Stimulated activated CD8-positive, alpha-beta memory T cell treated with anti-CD3 and anti-CD28 coated beads, Interleukin-12 subunit alpha, Interleukin-12 subunit beta, amount 100 ng/mL, for 24 hours (primary cell): ENCODE measurements at regions not wholly inside any gene's neighbourhood (a gene's known extent, or its start where the extent isn't known, plus 50 kb on each side); places are given as distances from the start of the nearest gene placed in this dataset.

ENCODE experiments used
- DNase-seq: peaks from one replicate; pipeline ENCODE4 v3.0.0-alpha.2; 2020; ENCODE audit errors: extremely low read depth

DNA sequence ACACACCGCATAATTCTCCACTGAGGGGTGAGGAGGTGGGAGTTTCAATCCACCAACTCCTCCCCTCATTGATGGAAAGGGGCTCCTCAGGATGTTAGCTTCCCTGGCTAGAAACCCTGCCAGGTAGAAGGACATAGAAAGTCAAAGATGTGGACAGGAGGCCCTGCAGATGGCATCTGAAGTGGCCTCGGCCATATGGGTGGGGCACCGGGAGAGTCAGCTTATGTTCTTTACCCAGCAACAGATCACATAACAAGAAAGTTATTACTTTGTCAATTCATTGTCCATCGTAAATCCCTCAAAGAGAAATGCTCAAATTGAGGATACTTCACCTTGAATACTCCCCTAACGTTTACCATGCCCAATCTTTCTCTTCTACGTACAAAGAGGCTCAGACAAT lies 97.3 kb upstream of the ARHGEF3 start:
- no peak for DNase-seq

DNA sequence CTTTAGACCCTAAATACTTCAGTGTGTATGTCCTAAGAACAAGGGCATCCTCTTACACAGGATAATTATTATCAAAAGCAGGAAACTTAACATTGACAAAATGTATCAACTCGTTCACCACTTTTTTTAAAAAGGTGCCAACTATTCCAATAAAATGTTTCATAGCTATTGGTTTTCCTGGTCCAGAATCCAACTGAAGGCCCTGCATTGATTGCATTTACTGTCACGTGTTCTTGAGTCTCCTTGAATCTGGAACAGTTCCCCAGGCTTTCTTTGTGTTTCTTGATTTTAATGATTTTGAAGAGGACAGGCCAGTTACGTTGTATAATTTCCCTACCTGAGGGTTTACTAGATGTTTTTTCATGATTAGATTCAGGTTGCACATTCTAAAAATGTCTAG lies 94.6 kb upstream of the ARHGEF3 start:
- no peak for DNase-seq

DNA sequence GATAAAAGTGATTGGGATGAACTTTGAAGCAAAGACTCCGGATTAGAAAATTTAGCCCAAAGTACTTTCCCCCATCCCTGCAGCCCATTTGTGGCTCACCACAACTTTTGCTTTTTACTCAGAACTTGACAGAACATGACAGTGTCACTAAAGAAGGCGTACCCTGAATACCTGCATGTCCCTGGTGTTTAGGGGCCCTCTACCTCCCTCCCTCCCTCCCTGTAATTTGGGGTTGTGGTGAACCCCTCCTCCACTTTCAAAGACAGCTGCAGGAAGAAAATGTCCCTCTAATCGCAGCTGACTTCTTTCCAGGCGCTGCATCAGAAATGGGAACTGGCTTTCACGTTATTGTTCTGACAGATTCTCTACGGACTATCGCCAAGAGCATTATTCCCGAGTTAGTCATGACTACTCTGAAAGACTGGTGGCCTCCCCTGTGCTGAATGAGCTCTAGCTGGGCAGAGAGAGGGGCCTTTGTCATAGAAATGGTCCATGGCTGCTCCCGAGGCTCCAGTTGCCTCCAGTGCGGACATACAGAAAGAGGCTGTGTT lies 93.2 kb upstream of the ARHGEF3 start:
- no peak for DNase-seq

DNA sequence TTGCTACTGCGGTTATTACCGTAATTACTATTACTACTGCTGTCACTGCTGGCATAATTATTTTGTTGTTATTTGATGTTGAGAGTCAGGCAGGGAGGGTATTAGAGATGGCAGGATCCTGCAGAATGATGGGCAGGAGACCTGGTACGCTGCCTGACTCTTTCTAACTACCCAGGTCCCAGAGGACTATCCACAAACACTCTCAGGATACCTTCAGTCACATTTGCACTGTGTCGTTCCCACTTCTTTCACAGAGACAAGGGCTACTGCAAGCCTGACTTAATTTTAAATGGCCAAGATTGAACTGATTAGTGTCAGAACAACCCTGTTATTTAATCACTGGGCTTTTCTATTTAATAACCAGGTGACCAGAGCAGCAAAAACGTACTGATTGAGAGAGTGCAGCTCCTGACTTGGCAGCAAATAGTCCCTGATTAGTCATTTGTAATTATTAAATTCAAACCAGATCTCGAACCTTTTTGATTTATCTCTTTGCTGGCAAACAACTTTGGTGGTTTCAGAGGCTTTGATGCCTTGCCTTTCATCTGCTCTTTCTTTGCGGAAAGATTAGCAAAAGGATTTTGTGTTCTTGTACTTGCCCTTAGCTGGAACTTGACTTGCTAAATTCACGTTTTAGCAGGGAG lies 88.8 kb upstream of the ARHGEF3 start:
- no peak for DNase-seq

DNA sequence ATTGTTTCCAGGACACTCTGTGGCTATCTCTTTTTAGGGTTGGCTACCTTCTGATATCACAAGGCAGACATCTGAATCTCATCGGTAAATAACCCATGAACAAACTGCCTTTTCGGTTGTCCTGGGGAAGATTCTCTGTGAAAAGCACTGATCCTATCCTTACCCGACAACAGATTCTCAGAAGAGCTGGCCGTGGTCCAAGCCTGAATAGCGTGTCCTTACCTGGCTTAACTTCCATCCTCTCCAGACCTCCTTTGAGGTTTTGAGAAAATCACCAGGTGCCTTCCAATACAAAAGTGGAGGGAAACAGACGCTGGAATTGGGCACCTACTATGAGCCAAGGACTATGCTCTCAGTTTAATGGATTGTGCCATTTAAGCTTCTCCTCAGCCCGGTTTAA lies 87.4 kb upstream of the ARHGEF3 start:
- no peak for DNase-seq

DNA sequence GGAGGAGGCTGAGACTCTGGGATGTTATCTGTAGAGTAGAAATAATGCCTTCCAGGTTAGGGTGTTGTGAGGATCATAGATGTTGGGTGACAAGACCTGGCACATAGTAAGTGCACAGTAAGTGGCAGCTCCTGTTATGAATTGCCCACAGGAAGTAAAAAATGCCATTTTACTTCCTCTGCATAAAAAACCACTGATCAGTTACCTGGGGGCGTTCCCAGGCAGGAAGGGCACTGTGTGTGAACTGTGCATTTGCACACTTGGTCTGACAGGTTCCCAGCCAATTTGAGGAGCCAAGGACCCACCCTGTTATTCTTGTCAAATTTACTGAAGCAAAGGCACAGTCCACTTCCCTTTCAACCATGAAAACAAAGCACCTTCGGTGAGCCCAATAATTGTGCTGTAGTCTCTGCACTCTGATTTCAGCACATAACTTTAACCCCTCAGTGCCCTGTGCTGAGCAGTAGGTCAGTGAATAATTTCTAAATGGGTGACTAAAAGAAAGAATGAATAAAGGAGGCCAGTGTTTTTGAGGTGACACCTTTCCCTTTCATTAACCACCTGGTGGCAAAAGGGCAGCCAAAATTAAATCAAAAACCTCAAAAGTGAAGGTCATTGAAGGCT lies 85.8 kb upstream of the ARHGEF3 start:
- no peak for DNase-seq

DNA sequence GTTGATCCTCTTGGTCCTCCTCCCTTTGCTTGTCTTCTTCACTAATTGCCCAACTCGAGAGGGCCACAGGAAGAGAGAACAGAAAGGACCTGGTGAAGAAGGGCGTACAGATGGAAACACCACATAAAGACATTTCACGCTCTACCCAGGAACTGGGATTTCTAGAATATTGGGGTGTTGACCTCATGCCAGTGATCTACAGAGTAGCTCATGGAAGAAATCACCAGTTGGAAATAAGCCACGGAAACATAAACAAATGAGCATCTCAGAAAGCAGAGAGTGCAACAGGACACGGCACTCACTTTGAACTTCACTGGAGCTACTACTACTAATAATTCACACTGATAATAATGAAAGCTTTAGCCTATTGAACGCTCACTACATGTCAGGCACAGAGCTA lies 84.6 kb upstream of the ARHGEF3 start:
- DNase-seq = no peak

DNA sequence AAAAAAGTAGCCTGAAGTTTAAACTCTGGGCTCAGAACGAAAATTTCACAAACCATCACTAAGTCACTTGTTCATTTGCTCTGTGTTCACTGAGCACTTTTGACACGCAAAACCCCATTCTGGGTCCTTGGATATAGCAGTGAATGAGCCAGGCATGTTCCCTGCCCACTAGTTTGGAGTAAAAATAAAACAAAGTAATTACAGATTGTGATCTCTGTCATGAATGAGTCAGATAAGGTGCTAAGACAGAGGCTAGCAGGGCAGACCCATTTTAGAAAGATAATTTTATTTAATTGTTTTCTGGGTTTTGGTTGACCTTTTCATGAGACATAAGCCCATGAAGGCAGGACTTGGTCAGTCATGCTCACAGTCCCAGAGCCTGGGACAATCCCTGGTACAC lies 84.1 kb upstream of the ARHGEF3 start:
- no peak for DNase-seq

DNA sequence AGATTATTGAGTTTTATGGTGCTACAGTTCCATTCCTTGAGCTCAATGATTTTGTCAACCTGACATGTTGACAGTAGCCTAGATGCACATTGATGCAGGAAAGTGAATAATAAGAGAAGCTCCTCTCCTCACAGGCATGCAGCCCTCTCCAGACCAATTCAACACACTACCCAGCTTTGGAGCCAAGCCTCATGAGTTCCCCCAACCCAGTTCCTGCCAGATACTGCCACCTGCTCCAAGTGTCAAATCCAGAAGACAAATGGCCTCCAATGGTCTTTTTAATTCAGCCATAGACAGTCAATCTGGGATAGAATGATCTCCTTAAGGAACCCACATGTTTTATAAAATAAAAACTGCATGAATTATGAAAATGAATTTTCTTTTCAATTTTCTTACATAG lies 83.7 kb upstream of the ARHGEF3 start:
- DNase-seq = no peak

DNA sequence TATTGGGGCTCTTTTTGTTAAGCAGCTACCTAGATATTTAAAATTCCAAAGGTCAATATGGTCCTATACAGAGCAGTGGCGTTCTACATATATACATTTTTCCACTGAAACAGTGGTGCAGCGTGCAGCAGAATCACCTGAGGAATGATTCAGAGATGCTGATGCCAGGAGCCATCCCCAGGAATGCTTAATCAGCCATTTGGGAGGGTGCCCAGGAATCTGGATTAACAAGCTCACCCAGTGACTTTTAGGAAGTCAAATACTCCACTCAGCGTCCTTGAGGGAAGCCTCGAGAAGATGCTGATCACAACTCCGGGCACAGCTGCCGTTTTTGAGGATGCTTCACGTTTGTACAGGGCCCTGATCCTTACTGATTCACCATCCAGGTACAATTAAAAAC lies 82.6 kb upstream of the ARHGEF3 start:
- no peak for DNase-seq

DNA sequence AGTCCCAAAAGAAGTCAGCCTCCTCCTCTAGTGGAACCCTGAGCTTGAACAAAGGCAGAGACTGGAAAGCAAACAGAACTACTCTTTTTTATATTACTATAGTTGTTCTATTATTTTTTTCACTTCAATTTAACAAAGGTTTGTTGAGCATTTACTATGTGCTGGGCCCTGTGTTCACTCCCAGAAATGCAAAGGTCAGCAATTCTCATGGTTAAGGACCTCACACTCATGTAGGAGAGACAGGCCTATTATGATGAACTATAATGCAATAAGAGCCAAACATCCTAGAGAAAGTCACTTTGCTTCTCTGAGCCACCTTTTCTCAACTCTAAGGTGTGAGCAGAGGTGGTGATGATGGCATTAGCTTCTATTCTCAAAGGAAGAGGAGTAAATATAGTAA lies 82.1 kb upstream of the ARHGEF3 start:
- no peak for DNase-seq

DNA sequence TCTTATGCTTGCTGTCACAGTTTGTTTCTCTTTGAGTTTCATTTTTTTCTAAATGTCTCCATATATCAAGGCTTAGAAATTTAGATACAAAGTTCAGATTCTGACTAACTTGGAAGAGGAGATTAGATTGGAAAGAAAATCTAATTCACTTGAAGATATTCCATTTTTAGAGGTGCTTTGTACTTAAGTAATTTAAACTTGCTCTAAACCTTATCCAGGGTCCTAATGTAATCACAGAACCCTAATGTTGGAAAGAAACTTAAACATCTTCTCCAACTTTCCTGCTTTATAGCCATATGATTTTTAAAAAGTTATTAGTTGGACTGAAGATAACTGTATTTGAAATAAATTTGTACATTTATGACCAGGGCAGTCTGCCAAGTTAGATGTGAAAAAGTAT lies 81.1 kb upstream of the ARHGEF3 start:
- no peak for DNase-seq

DNA sequence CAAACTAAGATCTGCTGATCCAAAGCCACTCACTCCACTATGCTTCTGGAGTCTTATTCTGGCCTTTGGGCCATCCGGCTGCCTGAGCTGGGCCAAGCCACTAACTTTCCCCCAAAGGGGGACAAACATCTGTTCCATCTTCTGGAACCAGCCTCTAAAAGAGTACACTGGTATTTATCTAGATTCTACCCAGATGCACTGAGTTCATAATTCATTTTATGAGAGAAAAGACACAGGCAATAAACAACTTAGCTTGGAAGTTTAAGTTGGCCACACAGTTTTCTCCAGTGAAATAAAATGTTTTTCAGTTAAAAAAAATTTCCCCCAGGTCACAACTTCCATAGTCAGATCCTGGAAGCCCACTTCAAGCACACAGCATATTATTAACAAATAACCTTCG lies 80.1 kb upstream of the ARHGEF3 start:
- DNase-seq = no peak

DNA sequence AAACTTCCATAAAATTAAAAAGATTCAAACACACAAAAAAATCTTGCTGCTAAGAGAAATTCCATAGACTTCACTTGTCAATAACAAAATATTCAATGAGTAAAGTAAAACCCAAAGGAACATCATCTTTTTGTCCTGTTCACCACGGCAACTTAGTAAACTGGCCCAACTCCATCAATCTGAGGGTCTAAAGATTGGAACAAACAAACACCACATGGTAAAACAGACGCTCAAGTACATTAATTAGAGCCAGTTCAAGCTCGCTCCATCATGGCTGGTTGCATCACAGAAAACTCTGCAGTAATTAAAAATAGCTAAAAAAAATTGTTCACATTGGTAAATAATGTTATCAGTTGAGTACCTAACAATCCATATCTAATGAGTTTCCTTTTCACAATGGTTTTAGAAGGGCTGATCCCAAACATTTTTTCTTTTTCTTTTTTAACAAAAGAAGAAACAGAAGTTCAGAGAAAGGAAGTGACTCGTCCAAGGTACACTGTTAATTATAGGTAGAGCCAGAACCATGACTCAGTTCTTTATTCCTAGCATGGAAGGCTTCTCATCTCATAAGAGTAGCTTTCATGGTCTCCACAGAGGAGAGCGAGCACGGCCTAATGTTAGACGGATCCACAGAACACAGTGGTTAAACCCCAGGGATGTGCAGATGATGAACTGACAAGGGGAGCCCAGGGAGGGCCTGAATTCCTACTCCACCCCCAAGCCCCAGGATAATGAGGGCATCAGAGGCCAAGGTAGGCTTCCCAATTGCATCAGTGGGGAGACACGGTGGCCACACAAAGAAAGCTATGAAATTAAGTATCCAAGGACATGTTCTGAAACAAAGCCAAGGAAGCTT lies 79.2 kb upstream of the ARHGEF3 start:
- DNase-seq = no peak

DNA sequence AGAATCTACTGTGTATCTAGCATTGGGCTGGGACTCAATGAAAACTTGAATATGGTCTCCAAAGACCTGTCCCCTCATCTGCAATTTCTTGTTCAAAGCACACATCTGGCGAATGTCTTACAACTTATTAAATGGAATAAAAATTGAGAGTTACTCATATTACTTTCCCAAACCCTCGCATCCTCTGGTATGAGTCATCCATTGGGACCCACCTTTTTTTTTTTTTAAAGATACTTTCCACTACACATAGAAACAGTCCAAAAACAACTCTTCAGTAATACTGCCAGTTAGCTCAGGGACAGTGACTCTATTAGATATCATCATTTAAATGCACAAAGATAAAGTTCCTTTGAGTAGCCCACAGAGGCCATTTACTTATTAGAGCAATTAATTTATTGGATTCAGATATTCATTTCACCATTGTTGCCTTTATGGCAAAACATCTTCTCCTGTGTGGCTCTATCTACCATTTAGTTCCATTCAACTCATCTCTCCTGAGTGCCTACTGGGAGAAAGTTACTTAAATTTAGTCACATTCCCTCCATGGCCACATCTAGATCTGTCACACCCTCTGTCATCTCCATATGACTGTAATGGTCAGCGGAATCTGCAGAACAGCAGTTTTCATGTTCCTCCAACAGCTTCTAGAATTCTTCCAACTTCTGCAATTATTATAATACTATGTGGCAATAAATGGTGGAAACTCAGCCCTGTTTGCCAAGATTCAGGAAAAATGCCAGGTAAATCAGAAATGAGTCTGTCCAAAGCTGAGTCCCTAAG lies 77.9 kb upstream of the ARHGEF3 start:
- DNase-seq = no peak

DNA sequence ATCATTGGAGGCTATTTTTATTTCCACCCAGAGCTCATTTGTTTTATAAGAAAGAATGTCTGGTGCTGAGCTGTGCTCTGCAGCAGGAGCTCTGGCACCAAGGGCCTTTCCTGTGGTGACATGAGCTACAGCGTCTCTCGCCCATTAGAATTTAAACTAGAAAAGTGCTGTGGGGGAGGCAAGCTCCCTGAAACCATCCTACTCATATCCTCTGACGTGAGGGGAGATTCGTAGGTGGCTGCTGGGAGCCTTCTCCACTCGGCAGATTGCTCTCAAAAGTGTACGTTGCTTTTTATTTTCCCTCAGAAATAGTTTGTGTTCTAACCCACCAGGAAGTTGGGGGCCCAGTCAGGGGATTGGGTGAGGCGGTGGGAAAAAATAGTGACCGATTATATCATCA lies 76.3 kb upstream of the ARHGEF3 start:
- peak; percentile 31 for DNase-seq

DNA sequence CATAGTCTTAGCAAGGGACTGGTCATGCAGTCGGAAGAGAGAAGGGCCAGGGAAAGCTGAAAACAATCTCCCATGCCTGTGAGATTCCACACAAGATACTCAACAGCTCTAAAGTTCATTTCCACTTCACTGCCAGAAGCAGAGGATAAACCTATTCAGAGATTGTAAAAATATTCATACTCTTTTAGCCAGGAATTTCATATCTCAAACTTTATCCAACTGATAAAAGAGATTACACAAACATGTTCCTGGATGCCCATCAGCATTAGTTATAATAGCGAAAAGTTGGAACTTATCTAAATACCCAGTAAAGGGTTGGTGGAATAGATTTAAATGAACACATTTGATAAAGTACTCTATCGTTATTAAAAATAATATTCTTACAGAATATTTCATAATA lies 75.2 kb upstream of the ARHGEF3 start:
- no peak for DNase-seq

DNA sequence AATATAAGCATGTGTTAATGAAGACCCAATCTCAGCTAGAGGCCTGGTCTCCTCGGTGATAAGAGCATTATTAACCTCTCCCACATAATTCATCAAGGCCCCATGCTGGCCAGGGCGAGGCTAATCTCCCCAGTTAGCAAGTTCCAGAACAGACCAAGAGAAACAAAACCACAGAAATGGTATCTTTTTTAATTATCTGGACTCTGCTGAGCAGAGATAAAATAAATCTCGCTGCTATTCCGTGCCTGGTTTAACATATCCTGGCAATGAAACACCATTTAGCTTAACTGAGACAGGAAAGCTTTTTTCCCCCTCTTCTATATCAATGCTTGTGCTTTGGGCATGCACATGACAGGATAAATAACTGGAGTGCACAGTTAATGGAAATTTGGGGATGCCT lies 72.5 kb upstream of the ARHGEF3 start:
- no peak for DNase-seq

DNA sequence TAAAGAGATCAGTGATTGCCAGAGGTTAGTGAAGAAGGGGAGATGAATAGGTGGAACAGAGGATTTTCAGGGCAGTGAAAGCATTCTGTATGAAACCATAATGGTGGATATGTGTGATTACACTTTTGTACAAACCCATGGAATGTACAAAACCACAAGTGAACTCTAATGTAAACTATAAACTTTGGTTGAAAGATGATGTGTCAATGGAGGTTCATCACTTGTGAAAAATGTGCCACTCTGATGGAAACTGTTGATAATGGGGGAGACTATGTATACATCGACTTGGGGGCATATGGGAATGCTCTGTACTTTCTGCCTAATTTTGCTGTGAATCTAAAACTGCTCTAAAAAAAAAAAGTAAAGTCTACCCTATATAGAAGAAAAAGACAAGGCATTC lies 68.7 kb upstream of the ARHGEF3 start:
- no peak for DNase-seq

DNA sequence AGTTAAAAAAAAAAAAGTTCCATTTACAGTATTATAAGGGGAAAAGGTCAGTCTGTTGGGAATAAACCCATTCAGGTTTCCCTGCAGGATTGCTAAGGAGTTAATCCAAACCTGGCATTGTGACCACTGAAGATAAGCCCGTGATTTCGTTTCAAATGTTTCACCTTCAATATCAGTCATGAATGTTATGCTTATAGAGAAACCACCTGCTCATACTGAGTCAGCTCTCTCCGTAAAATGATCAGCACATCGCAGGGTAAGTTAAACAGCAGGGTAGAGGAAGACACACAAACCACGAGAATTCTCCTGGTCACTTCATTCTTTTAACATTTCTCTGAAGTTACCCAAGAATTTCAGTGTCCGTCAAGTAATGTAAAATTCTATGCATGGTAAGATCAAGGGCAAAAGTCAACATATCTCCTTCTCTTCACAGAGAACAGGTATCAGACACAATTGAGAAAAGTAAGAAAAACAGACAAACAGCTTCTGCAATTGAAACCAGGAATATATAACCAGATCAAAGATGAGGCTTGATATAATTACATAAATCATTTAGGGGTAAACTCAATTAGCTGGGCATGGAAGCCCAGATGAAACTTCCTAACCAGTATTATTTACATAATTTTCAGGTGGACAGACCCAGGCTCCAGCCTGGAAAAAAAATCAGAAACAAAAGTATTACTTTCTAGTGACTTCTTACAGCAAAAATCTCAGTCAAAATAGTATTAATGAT lies 67.6 kb upstream of the ARHGEF3 start:
- no peak for DNase-seq

DNA sequence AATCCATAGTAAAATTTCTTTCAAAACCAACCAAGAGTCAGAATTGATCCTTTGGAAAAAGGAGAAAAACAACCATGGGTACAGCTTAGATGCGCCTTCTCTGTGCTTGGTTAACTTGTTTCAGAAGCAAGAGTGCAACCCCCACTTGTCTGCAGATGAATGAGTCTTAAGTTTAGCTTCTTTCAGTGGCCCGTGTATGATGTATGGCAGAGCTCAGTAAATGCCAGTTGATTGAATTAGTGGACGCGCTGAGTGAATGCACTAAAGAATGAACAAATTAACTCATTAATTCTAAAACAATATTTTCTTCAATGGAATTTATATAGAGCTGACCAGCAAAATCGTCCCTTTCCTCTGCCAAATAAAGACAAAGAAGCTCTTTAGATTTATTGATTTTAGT lies 67.0 kb upstream of the ARHGEF3 start:
- no peak for DNase-seq
